NB4 (cell line): ENCODE measurements at regions not wholly inside any gene's neighbourhood (a gene's known extent, or its start where the extent isn't known, plus 50 kb on each side); places are given as distances from the start of the nearest gene placed in this dataset.

Experiments
- DNase-seq: peaks from one replicate; pipeline ENCODE4 v3.0.0; 2010; ENCODE audit warnings: low read depth
- H3K4me3 ChIP-seq: one replicate; pipeline ENCODE4 v1.5.1; 2011; ENCODE audit warnings: mild to moderate bottlenecking, low read depth, low read length, moderate library complexity
- MYC ChIP-seq: IDR thresholded peaks from 2 replicates; pipeline ENCODE4 v1.6.1; 2011; ENCODE audit warnings: low read depth, low read length
- POLR2A ChIP-seq: IDR thresholded peaks from 2 replicates; pipeline ENCODE4 v1.6.1; 2011; ENCODE audit warnings: mild to moderate bottlenecking; ENCODE audit not compliant: insufficient read length; ENCODE audit errors: extremely low read depth
- TF ChIP-seq, protein P1 (sequence below): IDR thresholded peaks from 2 replicates; pipeline ENCODE4 v1.6.1; 2011; ENCODE audit warnings: low read depth, low read length
- TF ChIP-seq, protein P2 (sequence below): IDR thresholded peaks from one replicate; pipeline ENCODE4 v1.5.1; 2012; ENCODE audit warnings: low read depth, low read length

DNA sequence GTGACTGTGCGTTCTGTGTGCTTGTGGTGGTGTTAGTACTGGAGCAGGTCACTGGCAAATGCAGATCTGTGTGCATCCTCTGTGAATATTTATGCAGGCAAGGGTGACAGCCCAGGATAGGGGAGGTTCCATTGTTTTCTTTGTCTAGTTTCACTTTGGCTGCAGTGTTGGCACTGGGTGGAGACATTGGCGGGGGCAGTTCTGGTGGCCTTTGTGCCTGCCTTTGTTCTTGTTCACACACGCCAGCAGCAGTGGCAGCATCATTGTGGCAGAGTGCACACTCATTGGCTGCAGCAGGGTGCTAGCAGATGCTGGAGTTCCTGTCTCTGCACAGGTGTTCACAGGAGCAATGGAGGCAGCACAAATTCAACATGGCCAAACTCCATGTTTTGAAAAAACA, 495.3 kb downstream of the UBE2NL start:
- no peak for DNase-seq
- TF ChIP-seq MYC (no peak), POLR2A (no peak)
- TF ChIP-seq, protein P1, sequence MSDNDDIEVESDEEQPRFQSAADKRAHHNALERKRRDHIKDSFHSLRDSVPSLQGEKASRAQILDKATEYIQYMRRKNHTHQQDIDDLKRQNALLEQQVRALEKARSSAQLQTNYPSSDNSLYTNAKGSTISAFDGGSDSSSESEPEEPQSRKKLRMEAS = no peak
- TF ChIP-seq, protein P2, sequence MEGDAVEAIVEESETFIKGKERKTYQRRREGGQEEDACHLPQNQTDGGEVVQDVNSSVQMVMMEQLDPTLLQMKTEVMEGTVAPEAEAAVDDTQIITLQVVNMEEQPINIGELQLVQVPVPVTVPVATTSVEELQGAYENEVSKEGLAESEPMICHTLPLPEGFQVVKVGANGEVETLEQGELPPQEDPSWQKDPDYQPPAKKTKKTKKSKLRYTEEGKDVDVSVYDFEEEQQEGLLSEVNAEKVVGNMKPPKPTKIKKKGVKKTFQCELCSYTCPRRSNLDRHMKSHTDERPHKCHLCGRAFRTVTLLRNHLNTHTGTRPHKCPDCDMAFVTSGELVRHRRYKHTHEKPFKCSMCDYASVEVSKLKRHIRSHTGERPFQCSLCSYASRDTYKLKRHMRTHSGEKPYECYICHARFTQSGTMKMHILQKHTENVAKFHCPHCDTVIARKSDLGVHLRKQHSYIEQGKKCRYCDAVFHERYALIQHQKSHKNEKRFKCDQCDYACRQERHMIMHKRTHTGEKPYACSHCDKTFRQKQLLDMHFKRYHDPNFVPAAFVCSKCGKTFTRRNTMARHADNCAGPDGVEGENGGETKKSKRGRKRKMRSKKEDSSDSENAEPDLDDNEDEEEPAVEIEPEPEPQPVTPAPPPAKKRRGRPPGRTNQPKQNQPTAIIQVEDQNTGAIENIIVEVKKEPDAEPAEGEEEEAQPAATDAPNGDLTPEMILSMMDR = no peak
- H3K4me3 ChIP-seq = no peak overlapping the region

- H3K4me3 ChIP-seq = no peak overlapping the region
- DNase-seq = no peak
- TF ChIP-seq POLR2A (no peak), MYC (no peak)
- TF ChIP-seq, protein P2 = no peak
- TF ChIP-seq, protein P1 = no peak
Observed at GRCh38 chrX:144388738-144389137, 504.9 kb downstream of the UBE2NL start.
